ENCODE measurements at regions not wholly inside any gene's neighbourhood (a gene's known extent, or its start where the extent isn't known, plus 50 kb on each side); places are given as distances from the start of the nearest gene placed in this dataset.

GRCh38 chr4:130747842-130748241 lies 1651.9 kb downstream of the C4orf33 start:
- TF ChIP-seq SALL2 (tag by site-specific recombination; IDR thresholded peaks at IDR 0.05; ENCODE audit: borderline replicate concordance) (no peak), YY1 (tag by site-specific recombination; IDR thresholded peaks at IDR 0.05) (no peak), TCF7L2 (IDR thresholded peaks at IDR 0.05; ENCODE audit: borderline replicate concordance, low read depth, low read length) (no peak), ZBTB20 (tag by site-specific recombination; IDR thresholded peaks at IDR 0.05) (no peak), ZNF121 (tag by site-specific recombination; IDR thresholded peaks at IDR 0.05) (no peak), ZNF239 (tag by site-specific recombination; IDR thresholded peaks at IDR 0.05) (no peak), ZNF791 (tag by site-specific recombination; IDR thresholded peaks at IDR 0.05) (no peak), ZFP41 (tag by site-specific recombination; IDR thresholded peaks at IDR 0.05; ENCODE audit: borderline replicate concordance) (no peak), ZNF394 (tag by site-specific recombination; IDR thresholded peaks at IDR 0.05; ENCODE audit: borderline replicate concordance) (no peak), ZNF560 (tag by site-specific recombination; IDR thresholded peaks at IDR 0.05; ENCODE audit: borderline replicate concordance) (no peak)
- TF ChIP-seq, protein P1, sequence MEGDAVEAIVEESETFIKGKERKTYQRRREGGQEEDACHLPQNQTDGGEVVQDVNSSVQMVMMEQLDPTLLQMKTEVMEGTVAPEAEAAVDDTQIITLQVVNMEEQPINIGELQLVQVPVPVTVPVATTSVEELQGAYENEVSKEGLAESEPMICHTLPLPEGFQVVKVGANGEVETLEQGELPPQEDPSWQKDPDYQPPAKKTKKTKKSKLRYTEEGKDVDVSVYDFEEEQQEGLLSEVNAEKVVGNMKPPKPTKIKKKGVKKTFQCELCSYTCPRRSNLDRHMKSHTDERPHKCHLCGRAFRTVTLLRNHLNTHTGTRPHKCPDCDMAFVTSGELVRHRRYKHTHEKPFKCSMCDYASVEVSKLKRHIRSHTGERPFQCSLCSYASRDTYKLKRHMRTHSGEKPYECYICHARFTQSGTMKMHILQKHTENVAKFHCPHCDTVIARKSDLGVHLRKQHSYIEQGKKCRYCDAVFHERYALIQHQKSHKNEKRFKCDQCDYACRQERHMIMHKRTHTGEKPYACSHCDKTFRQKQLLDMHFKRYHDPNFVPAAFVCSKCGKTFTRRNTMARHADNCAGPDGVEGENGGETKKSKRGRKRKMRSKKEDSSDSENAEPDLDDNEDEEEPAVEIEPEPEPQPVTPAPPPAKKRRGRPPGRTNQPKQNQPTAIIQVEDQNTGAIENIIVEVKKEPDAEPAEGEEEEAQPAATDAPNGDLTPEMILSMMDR (tag by site-specific recombination; IDR thresholded peaks at IDR 0.05): no peak

Data from HEK293 (cell line).